Neural cell (in vitro differentiated cells): ENCODE measurements at regions not wholly inside any gene's neighbourhood (a gene's known extent, or its start where the extent isn't known, plus 50 kb on each side); places are given as distances from the start of the nearest gene placed in this dataset.

Experiments used
- CTCF ChIP-seq: fragments of 450-650 bp; IDR thresholded peaks from 2 replicates; pipeline ENCODE4 v1.5.1; 2014; ENCODE audit warnings: antibody characterized with exemption, mild to moderate bottlenecking, moderate library complexity; ENCODE audit not compliant: poor library complexity, severe bottlenecking
- EZH2 ChIP-seq: fragments of 200-600, 300-800 bp; shearing (Covaris generic), sonication (generic); IDR thresholded peaks from 2 replicates; pipeline ENCODE4 v1.6.1; 2014; ENCODE audit warnings: antibody characterized with exemption, low read length, borderline replicate concordance, mild to moderate bottlenecking; ENCODE audit not compliant: insufficient read depth, poor library complexity, severe bottlenecking
- RAD21 ChIP-seq: fragments of 450-650 bp; conservative IDR thresholded peaks from 2 replicates; pipeline ENCODE4 v1.6.1; 2014; ENCODE audit warnings: antibody characterized with exemption, mild to moderate bottlenecking, moderate library complexity

- TF ChIP-seq RAD21 (no peak), CTCF (no peak), EZH2 (no peak)
Measured at GRCh38 chr2:176534798-176535466, 265.7 kb downstream of the MTX2 start.
